HG03039 (cell line): ENCODE measurements at regions not wholly inside any gene's neighbourhood (a gene's known extent, or its start where the extent isn't known, plus 50 kb on each side); places are given as distances from the start of the nearest gene placed in this dataset.

Source experiments
- ATAC-seq: cut with Tn5 transposase; IDR thresholded peaks from one replicate; pipeline ENCODE4 v1.9.1; 2021; ENCODE audit warnings: mild to moderate bottlenecking, moderate library complexity; ENCODE audit not compliant: unreplicated experiment

- ATAC-seq, result peak; percentile 81
These were observed 146.2 kb downstream of the KLF13 start for GRCh38 chr15:31472636-31473384.

- no peak for ATAC-seq
These were observed 146.9 kb downstream of the KLF13 start for GRCh38 chr15:31473385-31474058.

GRCh38 chr15:31474059-31474868 is 147.6 kb downstream of the KLF13 start:
- no peak for ATAC-seq

- ATAC-seq, result no peak
These were observed 149.7 kb downstream of the KLF13 start for GRCh38 chr15:31476236-31476810.

DNA sequence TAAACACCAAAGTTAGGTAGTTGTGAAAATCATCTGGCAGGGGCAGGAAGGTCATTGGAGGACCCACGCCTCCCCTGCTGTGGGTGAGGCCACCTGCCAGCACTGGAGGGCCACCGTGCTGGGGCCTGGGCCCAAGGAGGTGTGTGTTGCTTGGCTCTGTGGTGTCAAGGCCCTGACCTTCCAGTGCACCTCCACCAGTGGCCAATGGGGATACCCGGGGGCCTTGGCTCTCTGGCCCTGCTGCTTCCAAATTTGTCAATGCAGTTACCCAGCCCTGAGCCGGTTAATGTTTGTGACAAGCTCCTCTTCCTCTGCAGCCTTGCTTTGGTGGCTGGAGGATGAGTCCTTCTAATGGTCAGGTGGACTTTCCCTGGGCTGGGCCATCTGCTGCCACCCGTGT is 150.2 kb downstream of the KLF13 start:
- no peak for ATAC-seq

DNA sequence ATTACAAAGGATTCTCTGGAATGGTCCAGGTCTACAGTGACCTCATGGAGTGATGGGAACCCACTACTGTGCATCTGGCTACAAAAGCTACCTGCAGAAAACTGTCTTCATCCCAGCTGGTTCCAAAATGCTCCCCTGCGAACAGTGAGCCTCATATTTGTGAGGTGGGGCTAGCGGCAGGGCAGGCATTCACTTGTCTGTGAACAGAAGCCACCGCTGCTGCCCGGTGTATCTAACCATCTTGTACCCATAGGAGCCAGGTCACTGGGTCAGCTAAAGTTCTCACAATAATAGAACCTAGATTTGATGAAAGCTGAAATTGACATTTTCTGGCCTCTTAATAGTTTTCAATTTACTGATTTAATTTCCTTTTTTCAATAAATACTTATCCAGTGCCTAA is 150.7 kb downstream of the KLF13 start:
- ATAC-seq, result no peak

DNA sequence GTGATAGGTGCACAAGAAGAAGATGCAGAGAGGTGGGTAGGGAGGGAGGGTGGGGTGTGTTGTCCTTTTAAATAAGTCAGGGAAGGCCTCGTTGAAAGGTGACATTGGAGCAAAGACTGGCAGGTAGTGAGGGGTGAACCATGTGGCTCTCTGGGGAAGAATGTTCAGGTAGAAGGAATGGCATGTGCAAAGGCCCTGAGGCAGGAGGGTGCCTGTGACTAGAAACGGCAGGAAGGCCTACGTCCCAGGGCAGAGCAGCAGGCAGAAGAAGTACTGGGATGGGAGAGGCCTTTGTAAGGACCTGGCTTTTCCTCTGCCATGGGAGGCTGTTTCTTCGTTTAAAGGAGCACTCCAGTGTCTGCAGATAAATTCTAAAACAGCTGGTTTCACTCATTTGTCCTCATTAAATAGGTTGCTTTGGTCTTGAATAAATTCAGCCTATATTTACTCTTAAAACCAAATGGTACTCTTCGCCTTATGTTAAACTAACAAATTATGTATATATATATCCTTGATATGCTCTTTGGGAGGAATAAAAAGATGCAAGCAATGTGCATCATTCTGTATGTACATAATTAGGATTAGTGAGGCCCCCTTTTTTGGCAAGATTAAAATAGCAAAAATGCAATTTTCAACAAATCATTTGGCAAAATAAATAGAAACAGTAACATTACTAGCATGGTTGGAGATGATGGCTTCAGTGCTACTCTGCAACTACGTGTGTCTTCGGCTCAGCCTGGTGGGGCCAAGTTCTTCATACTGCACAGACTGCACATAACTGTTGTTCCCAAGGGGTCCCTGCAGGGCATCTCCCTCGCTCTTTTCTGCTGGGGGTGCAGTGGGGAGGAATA is 151.4 kb downstream of the KLF13 start:
- no peak for ATAC-seq

DNA sequence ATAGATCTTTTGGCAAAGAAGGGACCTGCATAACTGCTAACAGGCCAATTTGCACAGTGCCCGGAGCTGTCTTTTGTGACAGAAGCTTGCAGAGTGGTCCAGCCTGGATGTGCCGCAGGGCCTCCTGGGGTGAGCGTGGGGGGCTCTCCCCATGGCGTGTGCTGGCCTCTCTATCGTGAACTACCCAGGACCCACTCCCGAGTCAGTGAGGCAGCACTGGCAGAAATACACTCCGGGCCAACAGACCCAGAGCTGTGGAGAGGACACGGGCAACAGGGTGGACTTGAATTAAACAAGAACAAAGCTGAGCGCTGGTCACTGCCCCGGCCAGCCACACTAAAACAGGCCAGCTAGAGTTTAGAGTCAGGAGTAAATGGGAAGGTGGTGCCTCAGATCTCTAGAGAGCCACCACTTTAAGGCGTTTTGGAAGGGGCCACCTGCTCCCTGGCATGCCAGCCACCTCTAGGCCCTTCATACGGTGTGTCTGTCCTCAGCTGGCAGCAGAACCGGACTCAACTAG is 152.1 kb downstream of the KLF13 start:
- ATAC-seq, result no peak

GRCh38 chr15:31480356-31481025 is 153.9 kb downstream of the KLF13 start:
- ATAC-seq, result no peak

DNA sequence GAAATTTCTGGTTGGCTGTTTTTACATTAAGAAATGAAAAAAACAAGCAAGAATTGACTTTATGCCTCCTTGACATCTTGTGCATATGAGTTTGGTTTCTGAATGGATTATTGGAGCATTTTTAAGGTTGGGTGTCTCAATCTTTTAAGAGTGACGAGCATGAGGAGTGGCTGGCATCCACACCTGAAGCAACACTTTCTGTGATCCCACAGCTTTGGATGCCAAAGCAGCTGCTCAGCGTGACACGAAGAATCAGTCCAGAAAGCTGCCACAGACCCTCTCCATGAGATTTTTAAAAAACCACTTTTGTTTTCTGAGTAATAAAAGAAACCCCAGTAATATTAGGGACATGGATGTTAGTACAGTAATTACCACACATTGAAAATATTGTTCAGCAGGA is 154.5 kb downstream of the KLF13 start:
- no peak for ATAC-seq

- no peak for ATAC-seq
These were observed 155.7 kb downstream of the KLF13 start for GRCh38 chr15:31482122-31482922.

DNA sequence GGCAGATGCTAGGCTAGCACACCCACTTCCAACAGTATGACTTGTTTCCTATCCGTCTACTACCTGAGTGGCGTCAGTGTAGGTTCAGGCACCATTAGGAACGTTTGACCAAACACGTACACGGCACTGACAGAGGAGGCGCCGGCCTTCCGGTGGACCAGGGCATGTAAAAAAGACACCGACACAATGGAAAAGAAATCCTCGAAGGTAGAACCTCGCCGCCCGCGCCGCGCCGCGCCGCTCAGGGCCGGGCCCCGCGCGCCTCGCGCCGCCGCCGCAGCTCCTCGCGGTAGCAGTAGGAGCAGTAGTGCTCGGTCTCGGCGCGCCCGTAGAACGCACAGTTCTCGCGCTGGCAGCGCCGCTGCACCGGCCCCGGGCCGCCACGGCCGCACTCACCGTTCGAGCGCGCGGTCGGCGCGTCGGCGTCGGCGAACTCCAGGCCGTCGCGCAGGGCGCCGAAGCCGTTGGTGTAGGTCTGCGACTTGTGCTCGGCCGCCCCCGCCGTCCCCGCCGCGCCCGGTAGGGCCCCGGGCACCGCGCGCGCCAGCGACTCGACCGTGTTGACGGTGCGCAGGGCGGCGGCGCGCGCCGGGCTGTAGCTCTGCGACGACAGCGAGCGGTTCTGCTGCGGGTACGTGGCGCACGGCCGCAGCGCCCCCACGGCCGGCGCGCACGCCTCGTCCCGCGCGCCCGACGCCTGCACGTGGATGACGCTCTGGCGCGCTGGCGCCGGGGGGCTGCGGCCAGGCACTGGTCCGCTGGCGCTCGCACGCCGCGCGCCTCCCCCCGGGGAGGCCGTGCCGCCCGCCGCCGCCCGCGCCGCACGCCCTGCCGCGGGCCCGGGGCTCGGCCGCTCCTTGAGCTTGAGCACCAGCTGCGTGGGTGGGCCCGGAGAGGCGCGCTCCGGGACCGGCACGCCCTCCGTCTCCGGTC is 156.7 kb downstream of the KLF13 start:
- ATAC-seq, result no peak

DNA sequence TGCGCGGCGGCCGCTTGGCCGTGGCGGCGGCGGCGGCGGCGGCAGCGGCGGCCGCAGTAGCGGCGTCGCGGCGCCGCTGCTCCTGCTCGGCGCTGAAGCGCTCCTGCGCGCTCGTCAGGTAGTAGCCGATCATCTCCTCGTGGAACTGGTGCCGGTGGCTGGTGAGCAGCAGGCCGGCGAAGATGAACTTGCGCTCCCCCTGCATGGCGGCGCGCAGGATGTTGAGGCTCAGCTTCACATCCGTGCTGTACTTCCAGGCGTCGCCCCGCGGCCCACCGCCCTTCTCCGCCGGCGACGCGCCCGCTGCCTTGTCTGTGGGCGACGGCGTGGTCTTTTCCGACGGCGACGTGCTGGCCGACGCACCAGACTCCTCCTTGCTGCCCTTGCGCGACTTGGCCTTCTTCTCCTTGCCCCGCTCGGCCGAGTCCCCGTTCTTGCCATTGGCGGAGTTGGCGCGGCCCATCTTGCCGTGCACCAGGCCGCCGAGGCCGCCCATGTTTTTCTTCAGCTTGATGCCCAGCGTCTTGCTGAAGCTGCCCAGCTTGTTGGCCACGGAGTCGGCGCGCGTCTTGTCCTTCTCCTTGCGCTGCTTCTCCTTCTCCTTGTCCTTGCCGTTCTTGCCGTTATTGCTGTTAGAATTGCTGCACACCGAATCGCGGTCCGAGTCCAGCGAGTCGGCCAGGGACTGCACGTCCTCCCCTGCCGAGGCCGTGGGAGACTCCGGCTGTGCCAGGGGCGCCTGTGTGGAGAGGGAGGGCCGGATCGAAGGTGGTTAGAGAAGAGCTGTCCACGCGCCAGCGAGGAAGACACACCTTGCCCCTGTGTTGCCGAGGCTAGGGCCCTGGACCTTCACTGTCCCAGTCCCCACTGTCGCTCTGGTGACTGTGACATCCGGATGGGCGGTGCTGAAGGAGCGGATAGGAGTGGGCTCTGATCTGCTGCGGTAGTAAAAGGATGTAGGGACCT is 157.6 kb downstream of the KLF13 start:
- ATAC-seq, result no peak

DNA sequence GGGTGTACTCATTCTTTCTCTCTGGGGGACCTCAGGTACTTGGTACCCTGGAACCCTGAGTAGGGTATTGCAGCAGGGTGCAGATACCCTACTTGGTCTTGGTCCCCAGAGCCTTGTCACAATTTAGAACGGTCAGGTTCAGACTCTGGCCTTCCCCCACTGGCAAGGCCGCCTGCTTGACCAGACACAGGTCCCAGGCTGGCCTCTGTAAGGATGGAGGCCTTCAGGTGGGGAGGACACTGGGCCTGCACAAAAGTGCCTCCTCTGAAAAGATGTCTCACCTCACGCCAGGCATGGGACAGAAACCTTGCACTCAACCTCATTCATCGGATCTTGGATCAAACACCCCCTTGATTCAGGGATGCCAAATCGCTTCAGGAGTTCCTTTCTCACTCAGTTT is 158.4 kb downstream of the KLF13 start:
- ATAC-seq, result no peak

GRCh38 chr15:31485431-31485830 is 158.8 kb downstream of the KLF13 start:
- no peak for ATAC-seq

DNA sequence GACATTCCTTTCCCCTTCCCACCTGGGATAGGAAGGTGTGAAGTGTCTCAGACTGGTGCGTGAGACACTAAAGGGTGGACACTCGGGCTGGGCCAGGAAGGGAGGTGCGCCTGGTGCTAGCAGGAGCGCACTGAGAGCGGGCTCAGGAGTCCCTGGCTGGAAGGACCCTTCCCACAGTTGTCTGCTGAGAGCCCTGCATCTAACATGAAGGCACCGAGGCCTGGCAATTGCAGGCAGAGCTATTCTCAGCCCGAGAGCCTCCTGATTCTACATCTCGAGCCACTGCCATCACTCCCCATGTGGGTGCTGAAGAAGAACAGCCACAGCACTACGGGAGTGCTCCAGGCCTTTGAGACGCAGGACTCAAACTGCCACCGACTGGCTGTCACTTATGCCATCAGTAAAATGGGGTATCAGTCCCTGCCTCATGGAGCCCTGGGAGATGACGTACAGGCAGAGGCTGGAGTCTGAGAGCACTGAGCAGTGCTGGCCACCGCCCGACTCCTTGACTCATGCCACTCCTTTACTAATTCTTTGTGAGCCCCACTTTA is 159.4 kb downstream of the KLF13 start:
- no peak for ATAC-seq
